Activated CD4-positive, alpha-beta T cell treated with anti-CD3 and anti-CD28 coated beads, Interleukin-2, Interleukin-6, amounts not matched to agents 100 ng/mL and 50 ng/mL, durations not matched to agents 16 hours and 8 hours (primary cell): ENCODE measurements at regions not wholly inside any gene's neighbourhood (a gene's known extent, or its start where the extent isn't known, plus 50 kb on each side); places are given as distances from the start of the nearest gene placed in this dataset.
A peak's percentile ranks its signal among the peaks of the same experiment; 100 is the strongest.

Experiments used
- DNase-seq: peaks from one replicate; pipeline ENCODE4 v3.0.0-alpha.2; 2020

DNA sequence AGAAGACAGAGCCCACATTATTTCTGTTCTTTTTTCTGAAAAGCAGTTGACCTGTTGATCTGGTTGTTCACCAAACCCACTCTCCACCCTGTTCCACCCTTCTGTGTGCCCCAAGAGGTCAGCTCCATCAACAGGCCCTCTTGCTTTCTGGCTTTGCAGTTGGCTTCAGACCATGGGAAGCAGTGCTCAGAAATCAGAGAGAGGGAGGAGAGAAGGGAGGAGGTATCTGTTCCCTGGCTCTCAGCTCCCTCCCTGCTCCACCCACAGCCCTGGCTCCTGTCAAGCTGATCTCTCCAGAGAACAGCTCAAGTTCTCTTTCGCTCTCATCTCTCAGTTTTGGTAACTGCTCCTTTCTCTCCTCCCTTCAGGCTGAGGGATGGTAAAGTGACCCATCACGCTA, 144.2 kb upstream of the RAI14 start:
- no peak for DNase-seq

DNA sequence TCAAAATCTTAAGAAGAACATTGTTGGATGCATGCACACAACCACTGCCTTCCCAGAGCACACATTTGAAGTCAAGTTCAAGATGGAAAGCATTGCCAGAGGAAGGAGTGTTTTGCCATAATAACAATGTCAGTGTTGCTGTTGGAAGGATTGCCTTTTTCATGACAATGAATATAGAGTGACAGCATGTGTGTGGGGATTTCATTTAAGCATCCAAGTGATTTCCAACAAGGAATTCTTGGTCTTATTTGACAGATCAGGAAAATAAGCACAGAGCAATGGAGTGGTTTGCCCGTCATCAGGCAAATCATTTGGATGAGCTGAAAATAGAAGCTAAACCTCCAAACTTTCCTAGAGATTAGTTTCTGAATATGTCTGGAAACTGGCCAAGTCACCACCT, 140.0 kb upstream of the RAI14 start:
- no peak for DNase-seq

DNA sequence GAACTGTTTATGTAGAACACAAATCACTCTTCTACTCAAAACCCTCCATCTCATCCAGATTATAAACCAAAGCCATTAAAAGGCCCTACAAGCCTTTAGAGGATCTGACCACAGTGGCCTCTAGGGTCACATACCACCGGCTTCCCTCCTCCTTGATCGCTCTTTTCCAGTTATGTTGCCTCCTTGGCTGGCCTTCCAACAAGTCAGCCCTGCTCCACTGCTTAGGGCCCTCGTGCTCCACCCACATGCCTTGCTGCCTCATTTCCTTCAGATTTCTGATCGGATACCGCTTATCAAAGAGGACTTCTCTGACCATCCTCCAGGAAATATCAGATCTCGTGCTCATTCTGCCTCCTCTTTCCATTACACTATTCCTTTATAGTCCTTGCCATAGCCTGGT, 139.4 kb upstream of the RAI14 start:
- DNase-seq = no peak

DNA sequence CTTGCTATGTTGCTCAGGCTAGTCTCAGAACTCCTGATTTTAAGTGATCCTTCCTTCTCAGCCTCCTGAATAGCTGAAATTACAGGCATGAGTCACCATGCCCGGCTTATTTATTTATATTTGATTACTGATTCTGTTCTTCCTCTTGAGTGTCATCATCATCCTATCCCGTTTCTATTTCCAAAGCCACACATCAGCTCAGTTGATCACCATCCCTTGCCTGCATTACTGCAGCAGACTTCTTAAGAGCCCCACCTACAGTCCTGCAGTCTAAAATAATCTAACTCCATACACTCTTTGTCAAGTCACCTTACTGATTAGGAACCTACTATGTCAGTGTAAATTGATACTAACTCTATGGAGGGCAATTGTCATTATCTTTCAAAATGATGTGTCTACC, 138.9 kb upstream of the RAI14 start:
- peak; percentile 20 for DNase-seq

GRCh38 chr5:34519489-34520220, 136.5 kb upstream of the RAI14 start:
- no peak for DNase-seq

- DNase-seq = no peak
Observed at GRCh38 chr5:34521628-34522290, 134.4 kb upstream of the RAI14 start.

DNA sequence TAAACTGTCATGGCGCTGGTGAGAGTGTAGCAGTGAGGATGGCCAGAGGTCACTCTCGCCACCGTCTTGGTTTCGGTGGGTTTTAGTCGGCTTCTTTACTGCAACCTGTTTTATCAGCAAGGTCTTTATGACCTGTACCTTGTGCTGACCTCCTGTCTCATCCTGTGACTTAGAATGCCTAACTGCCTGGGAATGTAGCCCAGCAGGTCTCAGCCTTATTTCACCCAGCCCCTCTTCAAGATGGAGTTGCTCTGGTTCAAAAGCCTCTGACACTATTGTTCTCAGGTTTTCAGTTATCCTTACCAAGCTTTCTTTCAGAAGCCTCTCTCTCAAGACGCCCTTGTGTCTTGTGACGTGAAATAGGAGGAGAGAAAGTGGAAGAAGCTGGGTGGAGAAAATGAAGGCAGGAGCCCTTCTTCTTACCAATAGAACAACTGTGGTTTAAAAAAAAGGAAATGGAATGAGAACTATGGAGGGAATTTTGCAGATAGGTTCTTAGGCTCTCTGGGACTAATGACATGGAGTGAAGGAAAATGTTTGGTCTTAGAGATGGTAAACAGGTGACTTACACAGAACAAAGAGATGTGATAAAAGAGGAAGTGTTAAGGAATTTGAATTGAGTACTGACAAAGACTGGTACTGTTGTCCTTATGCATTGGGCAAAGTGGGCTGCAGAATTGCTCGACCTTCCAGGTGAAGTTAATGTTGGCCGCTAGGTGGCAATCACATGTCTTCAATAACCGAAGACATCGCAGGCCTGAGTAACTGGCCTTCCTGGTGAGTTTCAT, 133.3 kb upstream of the RAI14 start:
- peak; percentile 70 for DNase-seq

DNA sequence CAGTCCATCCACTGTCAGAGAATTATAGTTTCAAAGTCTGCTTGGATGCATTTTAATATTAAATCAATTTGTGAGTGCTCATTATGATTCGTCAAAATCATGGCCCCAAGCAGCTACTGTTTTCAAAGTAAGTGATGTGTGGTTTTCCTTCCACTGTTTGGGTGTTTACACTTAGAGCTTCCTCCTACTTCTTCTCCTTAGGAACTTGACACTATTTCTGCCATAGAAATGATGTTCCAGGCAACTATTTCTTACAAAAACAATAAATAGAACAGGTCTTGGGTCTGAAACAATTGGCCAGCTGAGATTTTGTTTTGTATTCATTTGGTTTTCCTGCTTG, 132.8 kb upstream of the RAI14 start:
- DNase-seq = no peak

DNA sequence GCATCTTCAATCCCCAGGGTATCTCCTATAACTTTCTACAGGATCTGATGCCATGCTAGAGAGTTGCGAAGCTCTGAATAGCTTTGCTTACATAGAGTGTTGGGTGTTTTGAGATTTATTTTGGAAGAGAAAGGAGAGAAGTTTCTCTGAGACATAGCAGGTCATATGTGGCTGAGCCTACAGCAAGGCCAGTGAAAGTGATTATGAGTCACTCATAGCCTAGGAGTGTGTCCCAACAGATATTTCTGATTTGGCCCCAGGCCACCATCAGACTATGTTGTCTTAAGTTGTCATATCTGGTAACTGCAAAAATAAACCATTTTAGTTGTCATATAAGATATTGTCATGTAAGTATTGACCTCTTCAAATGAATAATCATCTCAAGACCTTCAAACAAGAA, 132.0 kb upstream of the RAI14 start:
- DNase-seq = no peak

GRCh38 chr5:34525761-34526160, 130.4 kb upstream of the RAI14 start:
- DNase-seq = no peak

GRCh38 chr5:34526682-34527305, 129.3 kb upstream of the RAI14 start:
- DNase-seq = no peak

GRCh38 chr5:34529581-34530331, 126.4 kb upstream of the RAI14 start:
- DNase-seq = no peak

DNA sequence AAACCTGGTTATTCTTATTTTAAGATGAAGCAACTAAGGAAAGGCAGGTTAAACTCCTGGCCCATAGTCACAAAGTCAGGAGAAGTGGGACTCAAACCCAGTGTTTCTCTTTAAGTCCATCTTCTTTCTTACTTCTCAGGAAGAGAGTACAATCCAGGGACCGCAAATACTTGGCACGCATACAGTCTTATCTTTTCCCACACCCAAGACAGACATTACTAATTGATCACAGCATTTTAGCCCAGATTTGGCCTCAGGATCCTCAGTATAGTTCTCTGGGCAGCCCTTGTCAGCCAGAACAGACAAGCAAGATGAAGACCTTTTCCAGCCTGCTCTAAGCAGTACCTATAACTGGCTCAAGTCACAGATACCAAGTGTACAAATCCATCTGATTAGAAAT, 125.5 kb upstream of the RAI14 start:
- DNase-seq = no peak

DNA sequence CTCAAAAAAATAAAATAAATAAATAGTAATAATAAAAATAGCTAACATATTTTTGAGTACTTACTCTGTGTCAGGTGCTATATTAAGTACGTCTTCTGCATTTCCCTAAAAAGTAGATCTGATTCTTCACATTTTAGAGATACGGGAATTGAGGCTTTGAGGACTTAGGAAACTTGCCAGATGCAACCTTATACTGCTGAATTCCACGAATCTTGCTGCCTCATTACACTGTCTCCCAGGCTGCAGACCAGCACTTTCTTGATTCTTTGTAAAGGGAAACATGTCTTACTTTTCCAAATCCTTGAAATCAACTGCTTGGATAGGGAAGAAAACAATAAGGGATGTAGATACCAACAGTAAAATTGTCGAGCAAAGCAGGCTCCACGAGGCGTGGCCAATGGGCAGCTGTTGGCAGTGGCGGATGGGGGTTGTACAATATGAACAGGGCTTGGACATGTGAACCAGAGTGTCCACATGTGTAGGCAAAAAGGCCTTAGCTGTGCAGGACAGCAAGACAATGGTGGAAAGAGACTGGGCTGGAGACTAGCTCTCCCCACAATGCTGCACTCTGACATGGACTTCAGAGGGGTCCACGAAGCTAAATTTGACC, 124.3 kb upstream of the RAI14 start:
- no peak for DNase-seq

DNA sequence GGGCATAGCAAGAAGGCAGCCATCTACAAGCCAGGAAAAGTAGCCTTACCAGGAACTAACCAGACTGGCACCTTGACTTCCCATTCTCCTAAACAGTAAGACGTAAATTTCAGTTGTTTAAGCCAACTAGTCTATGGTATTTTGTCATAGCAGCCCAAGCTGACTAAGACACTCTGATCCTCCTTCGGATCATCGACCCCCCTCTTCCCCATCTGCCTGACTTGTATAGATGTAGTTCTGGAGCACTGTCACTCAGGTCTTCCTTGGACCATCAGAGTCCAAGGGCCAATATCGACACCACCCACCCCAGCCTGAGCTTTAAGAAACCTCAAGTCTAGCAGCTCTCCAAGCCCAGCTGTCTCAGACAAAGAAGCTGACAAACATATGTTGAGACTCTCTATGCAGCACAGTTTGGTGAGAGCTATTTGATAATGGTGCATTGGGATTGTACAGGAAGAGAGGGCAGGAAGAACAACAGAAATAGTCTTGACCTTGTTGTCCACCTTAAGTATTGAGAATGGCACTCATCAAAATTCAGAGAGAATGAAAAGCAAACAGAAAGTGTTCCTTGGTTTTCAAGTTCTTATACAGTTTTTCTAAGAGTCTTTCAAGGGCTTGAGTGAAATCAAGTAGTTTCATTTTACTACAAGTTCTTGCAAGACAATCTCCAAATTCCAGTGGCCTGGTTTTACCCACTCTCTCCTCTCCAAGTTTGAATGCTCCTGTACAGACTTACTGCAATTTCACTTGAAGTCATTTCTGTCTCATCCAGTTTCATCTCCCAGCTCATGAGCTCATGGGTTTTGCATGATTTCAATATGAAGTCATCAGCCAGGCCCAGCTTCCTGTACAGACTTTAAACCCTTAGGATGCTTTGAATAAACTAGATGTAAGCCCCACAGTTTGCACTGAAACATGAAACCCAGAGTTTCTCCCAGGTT, 122.3 kb upstream of the RAI14 start:
- peak; percentile 60 for DNase-seq

- DNase-seq = no peak
Observed at GRCh38 chr5:34534523-34535103, 121.5 kb upstream of the RAI14 start.

DNA sequence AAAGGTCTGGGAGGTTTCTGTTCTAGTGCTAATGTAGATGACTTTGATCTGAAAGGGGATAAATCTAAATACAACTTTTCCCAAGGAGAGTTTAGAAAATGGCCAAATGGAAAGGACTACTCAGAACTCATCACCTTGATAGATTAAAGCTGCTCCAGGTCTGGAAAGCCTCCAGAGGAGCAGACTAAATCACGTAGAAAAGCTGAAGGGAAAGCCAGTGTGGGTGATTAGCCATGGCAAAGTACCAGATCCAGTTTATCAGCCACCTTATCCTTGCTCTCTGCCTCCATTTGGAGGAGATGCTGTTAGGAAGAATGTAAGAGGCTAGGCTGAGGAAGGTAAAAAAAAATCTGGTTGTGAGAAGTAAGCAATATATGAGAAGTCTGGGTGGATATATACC, 120.7 kb upstream of the RAI14 start:
- no peak for DNase-seq

- DNase-seq = no peak
Observed at GRCh38 chr5:34535944-34536623, 120.0 kb upstream of the RAI14 start.

DNA sequence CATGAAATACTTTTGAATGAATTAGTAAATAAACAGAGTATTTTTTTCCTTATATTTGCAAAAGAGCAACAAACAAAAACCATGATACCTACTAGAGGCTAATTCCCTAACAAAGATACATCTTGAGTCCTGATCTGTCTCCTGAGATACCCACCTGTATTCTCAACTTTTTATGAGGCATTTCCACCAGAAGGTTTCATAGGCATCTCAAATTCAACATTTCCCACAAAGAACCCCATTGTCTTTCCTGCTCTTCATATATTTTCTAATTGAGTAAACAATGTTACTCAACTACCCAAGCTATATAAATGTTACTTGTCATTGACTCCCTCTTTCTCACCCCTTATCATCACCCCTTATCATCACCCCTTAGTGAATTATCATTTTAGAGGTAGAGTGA, 119.4 kb upstream of the RAI14 start:
- no peak for DNase-seq

- peak; percentile 23 for DNase-seq
Observed at GRCh38 chr5:34538026-34538672, 118.0 kb upstream of the RAI14 start.
